Embryonic facial prominence (tissue), 1 donor: ENCODE measurements at regions not wholly inside any gene's neighbourhood (a gene's known extent, or its start where the extent isn't known, plus 50 kb on each side); places are given as distances from the start of the nearest gene placed in this dataset.

Experiments
- DNase-seq: peaks from one replicate; pipeline ENCODE4 v3.0.0-alpha.2; 2016; ENCODE audit errors: extremely low spot score

DNA sequence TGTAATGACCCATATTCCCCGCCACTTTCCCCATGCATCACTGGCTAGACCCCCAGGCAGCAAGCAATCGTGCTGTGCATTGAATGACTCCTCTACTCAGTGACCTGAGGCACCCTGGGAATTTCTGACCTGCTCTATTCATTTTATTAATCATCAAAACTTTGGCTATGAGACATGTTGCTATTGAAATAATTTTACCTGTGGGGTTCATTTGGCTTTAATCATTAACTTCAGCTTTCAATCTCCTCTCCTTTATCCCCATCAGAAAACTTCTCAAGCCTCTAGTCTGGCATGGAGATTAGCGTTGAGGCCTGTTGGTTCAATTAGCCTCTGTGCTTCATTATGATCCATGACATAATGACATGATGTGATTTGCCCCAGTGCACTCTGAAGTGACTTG lies 429.0 kb downstream of the ZNF608 start:
- no peak for DNase-seq

DNA sequence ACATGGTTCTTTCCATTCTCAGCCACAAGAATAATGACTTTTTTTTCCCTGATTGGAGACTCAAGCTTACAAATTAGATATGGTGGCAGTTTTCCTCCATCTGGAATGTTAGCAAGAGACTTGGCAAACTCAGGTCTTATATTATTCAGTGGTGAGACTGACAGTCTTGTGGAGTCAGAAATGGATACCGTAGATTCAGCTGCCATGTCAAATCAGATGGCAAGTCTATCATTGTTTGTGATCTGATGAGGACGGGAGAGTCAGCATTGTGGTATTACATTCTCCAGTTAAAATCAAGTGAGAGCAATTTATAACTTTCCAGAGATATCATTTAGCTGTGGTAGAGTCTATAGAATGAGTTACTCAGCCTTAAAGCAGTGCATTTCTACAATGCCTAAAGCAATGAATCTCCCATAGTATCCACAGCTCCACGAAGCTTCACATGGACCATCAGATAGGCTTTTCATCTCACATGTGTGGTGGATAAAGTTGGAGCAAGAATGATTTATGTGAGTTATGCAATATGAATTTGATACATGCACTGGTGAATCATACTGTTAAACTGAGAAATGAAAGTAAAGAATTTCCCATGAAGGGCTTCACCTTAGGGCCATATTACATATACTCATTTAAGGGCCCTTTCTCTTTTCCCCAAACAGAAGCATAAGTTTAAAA lies 430.6 kb downstream of the ZNF608 start:
- DNase-seq: no peak

DNA sequence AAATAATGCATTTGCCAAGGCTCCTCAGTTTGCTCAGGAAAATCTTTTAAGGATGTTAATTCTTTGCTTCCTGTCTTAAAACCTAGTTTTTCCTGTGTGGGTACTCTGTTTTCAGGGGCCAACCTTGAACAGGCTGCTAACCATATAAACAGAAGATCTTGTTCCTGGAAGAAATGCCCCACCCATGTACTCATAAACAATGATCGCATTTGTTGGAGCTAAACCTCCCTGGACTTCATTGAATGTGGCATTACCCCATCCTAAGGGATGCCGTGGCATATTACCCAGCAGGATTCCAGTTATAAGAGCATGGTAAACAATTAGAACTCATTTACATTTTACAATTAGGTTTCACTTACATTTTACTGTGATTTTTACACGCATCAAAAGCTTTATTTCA lies 436.0 kb downstream of the ZNF608 start:
- no peak for DNase-seq

DNA sequence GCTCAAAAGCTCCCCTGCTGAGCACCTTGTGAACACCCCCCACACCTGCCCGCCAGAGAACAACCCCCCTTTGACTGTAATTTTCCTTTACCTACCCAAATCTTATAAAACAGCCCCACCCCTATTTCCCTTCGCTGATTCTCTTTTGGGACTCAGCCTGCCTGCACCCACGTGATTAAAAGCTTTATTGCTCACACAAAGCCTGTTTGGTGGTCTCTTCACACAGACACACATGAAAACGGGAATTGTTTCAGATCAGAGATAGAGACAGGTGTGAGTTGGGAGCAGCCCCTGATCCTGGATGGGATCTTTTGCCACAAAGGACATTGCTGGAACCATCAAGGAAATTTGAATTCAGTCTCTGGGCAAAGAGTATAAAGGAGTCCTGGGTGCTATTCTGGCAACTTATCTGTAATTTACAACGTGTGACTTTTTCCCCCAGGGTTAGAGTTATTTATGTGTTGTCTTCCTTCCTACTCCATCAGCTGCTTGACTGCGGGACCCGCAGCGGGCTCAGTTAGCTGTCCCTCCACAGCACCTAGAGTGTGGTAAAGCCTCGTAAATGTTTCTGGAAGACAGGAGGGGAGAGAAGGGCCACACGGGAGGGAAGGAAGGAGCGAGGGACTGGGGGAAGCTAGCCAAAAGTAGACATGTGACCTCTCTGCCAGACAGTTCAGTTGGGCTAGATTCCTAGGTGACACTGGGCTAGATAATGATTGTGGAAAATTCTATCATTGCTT lies 437.0 kb downstream of the ZNF608 start:
- no peak for DNase-seq

DNA sequence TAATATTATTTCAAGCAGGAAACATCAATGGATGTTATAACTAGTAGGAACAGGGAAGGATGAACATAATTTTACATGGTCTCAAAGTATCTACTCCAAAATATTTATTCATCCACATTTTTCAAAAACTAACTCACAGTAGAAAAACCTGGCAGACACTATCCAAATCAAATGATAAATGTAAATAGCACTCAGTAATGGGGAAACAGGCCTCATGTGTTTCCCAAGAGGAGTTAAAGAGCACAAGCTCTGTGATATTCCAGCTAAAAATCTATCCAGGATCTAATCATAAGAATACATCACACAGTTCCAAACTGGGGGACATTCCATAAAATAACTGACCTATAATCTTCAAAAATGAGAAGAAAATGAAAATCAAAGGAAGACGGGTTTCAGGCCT lies 443.1 kb downstream of the ZNF608 start:
- no peak for DNase-seq

DNA sequence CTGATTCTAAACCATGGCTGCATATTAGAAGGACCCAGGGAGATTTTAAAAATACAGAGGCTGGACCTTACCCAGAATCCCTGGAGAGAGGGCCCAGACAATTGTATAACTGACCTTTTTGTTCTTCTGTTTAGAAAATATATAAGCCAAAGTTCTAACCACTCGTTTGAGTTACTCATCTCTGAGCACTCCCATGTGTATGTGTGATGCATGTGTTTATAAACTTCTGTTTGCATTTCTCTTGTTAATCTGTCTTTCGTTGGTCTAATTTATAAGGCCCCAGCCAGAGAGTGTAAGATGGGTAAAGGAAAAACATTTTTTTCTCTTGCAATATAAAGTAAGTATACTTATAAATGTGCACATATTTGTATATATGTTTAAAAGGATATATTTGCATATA lies 443.9 kb downstream of the ZNF608 start:
- no peak for DNase-seq

DNA sequence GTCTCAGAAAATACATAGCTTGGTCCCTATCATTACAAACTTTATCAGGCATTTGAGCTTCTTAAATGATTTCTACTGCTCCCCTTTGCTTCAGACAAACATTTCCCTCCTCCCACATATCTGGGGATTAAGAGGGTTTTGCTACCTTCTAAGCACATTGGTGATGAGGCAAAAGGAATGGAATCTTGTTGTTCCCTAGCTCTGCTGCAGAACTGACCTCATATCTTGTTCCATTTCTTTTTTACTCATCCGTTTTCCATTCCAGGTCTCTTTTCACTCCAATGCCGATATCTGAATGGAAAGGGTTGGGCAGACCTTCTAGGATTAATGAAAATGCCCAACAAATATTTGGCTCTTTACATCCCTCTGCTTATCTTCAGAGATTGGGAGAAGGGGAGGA lies 444.6 kb downstream of the ZNF608 start:
- no peak for DNase-seq

DNA sequence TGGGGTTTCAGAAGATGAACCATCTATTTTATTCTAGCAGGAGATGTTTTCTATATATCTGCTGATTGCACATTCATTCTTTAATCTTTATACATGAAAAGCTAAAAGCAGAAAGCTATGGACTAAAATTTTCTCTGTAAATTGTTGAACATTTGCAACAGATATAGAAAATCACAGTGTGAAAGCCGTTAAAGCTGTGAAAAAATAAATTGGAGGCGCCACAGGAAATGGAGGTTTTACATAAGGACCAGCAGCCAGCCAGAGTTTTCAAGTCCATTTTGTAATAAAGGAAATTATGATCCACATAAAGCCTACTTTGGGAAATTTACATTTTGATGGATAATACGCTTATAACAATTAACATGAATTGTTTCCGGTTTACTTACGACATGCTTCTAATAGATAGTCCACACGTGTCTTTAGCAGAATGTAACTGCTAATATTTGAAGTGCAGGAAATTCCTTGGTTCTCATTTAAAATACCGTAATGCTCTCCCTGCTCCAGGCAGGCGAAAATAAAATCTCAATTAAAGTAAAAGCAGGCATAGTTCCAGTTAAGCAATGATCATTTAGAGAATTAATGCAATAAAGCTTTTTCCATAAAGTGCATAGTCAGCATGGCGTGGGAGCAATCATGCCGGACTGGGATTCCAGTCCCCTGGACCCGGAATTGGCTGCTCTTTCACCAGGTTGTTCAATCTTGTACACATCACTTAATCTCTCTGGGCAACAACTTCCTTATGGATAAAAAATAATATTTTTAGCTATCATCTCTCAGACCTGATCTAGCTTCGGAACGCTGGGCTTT lies 445.4 kb downstream of the ZNF608 start:
- no peak for DNase-seq

DNA sequence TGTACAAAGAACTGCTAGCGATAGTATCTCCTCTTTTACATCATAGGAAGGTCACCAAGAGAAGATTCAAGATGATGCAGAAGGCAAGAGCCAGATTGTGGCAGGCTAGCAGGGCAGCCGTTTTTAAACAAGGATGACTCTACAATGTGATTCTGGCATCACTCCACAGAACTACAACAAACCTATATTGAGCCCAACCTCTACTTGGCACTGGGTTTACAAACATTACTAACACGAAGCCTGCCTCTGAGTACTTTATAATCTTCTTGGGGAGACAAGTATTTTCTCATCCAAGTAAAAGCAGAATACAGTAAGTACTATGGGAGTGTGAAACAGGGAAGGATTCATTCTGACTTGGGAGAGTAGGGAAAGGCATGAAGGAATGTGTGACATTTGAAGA lies 448.6 kb downstream of the ZNF608 start:
- DNase-seq: no peak

DNA sequence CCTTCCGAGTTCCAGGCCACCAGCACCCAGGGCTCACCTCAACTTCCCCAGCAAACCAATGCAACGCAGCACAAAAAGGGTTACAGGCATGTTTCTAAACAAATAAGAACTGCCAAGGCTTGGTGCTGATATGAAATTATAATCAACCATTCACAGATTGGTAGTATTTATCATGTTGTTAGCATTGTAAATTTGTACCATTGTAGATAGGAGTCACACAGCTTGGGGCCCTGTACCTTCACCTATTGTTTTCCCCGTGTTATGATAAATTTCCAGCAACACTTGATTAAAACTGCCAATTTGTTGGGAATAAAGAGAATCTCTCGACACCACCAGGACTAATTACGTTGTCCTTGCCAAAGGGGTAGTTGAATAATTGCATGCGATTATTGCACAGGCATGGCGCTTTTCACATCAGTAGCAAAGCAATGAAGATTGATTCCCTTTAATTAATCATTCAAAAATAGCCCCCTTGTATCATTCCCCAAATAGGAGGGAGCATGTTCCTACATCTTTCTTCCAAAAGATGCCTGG lies 454.1 kb downstream of the ZNF608 start:
- DNase-seq: no peak

DNA sequence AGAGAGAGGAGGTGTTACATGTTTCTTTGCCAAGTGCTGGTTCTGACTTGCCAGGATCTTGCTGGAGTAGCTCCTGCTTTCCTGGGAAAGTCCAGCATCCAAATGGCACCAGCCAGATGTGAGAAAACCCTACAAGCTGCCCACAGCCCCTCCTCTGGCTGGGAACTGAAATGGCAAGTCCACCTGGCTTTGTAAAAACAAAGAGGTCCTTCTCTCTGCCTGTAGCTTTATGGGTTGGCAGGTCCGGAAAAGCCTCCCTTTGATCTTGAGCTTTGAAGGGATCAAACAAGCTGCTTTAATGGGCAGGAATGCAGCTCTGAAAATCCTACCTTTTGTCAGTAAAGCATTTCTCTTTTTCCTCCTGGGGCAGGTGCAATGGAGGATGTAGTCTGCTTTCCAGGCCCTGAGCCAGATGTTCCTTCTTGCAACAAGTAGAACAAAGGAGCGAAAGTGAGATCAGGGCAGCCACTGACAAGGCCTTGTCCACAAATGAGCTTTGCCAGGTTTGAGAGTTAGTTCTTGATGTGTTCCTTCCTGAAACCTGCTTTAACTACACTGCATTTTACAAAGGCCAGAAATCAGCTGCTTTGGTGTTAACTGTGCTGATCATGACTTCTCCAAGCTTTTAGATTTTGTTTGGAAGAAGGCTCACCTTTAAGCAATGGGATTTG lies 456.7 kb downstream of the ZNF608 start:
- DNase-seq: no peak

DNA sequence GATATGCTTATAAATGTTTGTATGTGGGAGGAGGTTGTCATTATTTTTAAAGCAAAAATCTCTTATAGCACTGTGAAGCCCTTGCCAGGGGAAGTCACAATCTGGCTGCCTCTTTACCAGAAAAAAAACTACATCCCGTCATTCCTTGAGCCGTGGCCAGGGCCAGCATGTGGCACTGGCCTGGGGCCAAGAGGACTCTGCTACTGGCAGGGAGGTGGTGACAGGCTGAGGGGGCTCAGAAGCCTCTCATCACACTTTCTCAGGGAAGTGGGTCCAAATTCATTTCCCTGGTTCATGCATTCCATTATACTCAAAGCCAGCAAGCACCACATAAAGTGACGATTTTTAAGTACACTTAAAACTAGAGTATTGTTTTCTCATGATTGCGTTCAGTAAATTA lies 457.3 kb downstream of the ZNF608 start:
- no peak for DNase-seq

DNA sequence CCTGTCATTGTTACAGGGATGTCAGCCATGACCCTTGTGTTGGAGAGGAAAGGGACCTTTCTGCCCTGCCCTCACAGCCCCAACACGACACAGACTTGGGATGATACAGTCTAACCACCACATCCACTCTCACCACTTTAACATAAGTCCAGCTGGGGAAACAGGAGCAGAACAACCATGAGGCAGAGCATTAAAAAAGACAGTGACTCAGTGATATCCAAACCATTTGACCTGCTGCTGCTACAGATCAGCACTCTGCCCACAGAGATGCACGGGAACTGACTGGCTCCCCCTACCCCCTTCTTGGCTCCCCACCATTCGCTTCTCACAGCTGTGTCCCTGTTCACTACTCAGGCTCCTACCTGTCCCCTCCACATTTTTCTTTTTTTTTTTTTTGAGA lies 458.6 kb downstream of the ZNF608 start:
- no peak for DNase-seq

DNA sequence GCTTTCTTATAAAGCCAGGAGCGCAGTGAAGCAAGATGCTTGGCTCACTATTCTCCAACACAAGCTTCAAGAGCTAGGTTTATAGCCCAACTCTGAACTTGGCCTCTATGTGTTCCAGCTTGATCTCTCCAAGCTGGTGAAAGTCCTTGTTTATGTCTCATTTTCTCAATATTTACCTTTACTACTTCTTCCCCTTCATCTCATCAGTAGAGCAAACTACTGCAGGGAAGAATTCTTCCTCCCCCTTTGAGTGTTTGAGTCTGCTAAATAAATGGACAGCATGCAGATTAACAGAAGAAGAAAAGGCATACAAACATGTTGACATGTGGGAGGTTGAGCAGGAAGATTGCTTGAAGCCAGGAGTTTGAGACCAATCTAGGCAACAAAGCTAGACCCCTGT lies 460.7 kb downstream of the ZNF608 start:
- no peak for DNase-seq

DNA sequence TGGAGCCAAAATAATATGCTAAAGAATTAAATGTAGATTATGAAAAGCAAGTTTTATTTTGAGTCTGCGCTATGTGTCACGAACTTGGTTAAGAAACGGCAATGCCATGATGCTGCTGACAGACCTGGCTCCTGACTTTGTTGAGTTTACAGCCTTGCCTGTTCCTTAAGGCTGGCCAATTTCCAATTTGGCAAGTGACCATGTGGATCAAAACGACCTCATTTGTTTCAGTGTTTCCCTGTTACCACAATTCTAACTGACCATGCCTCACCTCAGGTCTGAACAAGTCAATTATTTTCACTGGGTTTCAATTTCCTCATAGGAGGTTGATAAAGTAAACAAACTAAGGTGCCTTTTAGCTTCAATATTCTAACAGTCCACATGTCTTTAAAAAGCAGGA lies 461.4 kb downstream of the ZNF608 start:
- no peak for DNase-seq

DNA sequence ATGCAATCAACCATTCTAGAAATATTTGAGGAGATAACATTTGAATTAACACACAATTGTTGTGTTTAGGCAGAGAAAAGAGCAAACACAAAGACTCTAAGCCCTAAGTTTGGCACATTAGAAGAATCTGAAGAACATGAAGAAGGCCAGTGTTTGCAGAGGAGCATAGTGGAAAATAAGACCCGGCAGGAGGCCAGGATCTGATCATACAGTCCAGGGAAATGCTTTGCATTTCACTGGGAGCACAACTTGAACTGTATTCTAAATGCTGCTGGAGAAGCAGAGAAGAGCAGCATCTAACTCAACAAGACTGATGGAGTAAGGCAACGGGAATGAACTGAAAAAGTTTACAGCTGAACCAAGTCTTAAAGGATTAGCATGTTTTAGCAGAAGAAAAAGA lies 463.4 kb downstream of the ZNF608 start:
- DNase-seq: no peak

DNA sequence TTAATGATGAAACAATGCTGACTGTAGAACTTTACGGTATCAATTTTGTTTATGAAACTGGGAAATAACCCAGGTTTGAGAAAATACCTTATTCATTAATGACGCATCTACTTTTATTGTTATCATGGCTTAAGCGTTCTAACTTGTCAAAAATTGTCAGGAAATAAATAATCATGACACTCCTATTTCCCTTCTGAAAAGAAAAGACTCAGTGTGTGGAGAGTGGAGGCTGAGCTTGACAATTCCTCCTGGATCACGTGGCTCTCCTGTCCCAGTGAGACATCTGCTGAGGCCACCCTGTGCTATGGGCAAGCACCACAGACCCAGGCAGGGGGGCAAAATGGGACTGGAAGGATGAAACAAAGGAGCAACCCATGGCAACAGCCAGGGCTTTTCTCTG lies 466.4 kb downstream of the ZNF608 start:
- DNase-seq: no peak

DNA sequence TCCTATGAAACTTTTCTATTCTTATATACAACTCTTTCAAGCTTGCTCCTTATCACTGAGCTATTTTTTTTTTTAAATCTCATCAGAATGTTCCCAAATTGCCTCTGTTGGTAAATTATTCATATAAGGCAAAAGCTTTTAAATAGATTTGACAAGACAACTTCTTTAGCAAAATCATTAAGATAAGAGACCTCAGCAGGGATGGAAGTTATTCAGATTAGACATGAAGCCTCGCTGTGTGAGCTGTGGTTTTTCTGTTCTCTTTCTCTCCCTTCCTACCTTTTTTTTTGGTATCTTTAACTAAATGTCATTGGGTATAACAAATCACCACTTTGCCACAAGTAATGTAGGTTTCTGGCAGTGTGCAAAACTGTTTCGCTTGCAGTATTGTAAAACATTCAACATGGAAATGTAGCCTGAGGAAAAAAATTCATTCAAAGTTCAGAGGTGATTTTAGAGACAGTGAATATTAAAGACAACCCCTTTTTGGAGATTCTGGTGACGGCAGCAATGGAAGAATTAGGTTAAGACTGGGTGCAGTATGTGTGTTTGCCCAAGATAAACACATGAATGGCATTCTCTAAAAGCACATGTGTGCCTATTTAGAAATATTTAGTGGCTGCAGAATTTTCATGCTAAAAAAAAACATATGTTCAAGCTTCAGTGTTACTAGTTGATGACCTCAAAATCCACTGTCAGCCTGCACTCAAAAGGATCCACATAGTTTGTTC lies 467.1 kb downstream of the ZNF608 start:
- no peak for DNase-seq

DNA sequence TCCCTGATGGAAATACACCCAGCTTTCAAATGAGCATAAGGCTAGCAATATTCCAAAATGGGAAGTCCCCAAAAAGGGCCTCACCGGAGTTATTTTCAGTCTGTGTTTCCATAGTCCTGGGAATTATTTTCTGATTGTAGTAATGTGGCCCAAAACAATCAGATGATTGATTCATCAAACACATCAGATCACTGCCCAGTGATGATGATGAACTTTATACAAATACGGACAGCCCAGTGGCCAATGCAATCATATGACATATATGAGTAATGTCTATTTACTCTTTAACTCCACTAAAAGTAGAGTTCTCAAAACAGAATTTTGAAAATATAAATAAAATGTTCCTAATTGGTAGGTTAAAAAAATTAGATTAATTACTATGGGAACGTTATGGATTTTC lies 467.8 kb downstream of the ZNF608 start:
- no peak for DNase-seq

DNA sequence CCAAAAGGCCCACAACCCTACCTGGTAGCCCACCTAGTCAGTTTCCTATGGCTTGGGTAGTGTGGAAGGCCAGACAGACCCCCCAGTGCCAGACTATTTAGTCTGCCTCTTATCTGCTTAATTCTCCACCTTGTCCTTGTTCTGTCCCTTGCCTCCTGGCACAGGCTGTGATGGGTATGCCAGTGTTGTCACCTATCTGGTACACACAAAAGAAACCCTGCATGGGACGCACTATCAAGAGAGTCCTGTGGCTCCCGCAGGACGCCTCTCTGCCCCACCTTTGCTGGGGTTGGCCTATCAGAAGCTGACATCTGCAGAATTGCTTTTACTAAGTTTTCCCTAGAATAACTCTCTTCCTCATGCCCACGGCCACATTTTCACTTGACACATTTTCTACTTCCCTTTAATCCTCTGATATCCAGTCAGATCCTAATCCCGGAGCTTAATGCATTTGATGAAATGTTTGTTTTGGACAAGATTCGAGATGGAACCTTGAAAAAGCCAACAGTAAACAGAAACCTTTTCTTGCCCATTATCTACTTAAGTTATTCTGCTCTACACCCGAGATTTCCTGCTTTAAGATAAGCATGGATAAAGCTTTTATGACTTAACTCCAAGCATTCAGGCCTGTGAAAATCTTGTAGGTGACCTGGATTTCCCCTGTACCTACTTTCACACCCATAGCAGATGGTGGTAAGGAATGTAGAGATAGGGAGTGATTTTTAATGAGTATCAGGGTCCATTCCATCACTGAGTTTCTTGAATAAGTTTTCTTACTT lies 468.5 kb downstream of the ZNF608 start:
- no peak for DNase-seq

DNA sequence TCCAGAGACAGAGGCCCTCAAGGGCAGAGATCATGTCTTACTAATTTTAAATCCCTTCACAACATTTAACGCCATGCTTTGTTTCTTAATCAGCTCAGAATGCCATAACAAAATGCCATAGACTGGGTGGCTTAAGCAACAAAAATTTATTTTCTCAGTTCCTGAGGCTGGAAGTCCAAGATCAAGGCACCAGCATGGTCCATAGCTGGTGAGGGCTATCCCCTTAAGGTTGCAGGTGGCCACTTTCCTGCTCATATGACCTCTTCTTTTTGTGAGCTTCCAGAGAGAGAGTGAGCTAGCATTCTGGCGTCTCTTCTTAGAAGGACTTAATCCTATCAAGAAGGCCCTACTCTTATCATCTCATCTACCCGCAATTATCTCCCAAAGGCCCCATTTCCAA lies 470.3 kb downstream of the ZNF608 start:
- DNase-seq: no peak
